Activated CD4-positive, alpha-beta T cell treated with anti-CD3 and anti-CD28 coated beads, Interleukin-2, amount 10 ng/mL, durations not matched to agents 24 days and 14 days (primary cell): ENCODE measurements at regions not wholly inside any gene's neighbourhood (a gene's known extent, or its start where the extent isn't known, plus 50 kb on each side); places are given as distances from the start of the nearest gene placed in this dataset.
"Not testable (repeated sequence)": the region's sequence is repeated elsewhere in the genome, so short reads cannot be mapped to it uniquely, and the experiment has no call there.

ENCODE experiments used
- DNase-seq: peaks from one replicate; pipeline ENCODE4 v3.0.0; 2022
- H3K27ac Mint-ChIP-seq: one replicate; pipeline ENCODE4 v1.8.0; 2022; ENCODE audit warnings: mild to moderate bottlenecking, mixed read lengths
- H3K27me3 Mint-ChIP-seq: one replicate; pipeline ENCODE4 v1.8.0; 2022; ENCODE audit warnings: mixed read lengths
- H3K36me3 Mint-ChIP-seq: one replicate; pipeline ENCODE4 v1.8.0; 2022; ENCODE audit warnings: low read depth, mild to moderate bottlenecking, mixed read lengths
- H3K4me1 Mint-ChIP-seq: one replicate; pipeline ENCODE4 v1.8.0; 2021; ENCODE audit warnings: mixed read lengths
- H3K4me3 Mint-ChIP-seq: one replicate; pipeline ENCODE4 v1.8.0; 2022; ENCODE audit warnings: mild to moderate bottlenecking, moderate library complexity, mixed read lengths
- H3K9me3 Mint-ChIP-seq: one replicate; pipeline ENCODE4 v1.8.0; 2021; ENCODE audit warnings: mixed read lengths
- intact Hi-C: fragments of 100-400 bp; cut with micrococcal nuclease; formaldehyde crosslinking; loops from one replicate; pipeline ENCODE4 v1.15.1; 2023

GRCh38 chr12:24695103-24695502 is 253.8 kb downstream of the BCAT1 start:
- Mint-ChIP-seq H3K36me3 (no peaks in the 10 kb centered on the region), H3K27ac (no peak overlapping the region), H3K9me3 (peaks cover 4% of the 10 kb centered on the region), H3K4me3 (no peak overlapping the region), H3K27me3 (no peaks in the 10 kb centered on the region), H3K4me1 (no peaks in the 10 kb centered on the region)
- no peak for DNase-seq
- intact Hi-C loops = no loop called here

- Mint-ChIP-seq H3K9me3 (peaks cover 14% of the 10 kb centered on the region), H3K27me3 (peaks cover 5% of the 10 kb centered on the region)
- intact Hi-C loops = no loop called here
These were observed 260.3 kb downstream of the BCAT1 start for GRCh38 chr12:24688601-24689000.

GRCh38 chr12:24681570-24681969 is 267.3 kb downstream of the BCAT1 start:
- Mint-ChIP-seq H3K4me1 (no peaks in the 10 kb centered on the region), H3K27me3 (peaks cover 3% of the 10 kb centered on the region), H3K4me3 (no peak overlapping the region), H3K27ac (no peak overlapping the region), H3K36me3 (no peaks in the 10 kb centered on the region), H3K9me3 (peaks cover 11% of the 10 kb centered on the region)
- DNase-seq = no peak
- intact Hi-C loops = no loop called here

More at GRCh38 chr12:24688601-24689000, 260.3 kb downstream of the BCAT1 start:
- Mint-ChIP-seq H3K4me3 (no peak overlapping the region), H3K4me1 (no peaks in the 10 kb centered on the region), H3K36me3 (no peaks in the 10 kb centered on the region), H3K27ac (no peak overlapping the region)
- no peak for DNase-seq

DNA sequence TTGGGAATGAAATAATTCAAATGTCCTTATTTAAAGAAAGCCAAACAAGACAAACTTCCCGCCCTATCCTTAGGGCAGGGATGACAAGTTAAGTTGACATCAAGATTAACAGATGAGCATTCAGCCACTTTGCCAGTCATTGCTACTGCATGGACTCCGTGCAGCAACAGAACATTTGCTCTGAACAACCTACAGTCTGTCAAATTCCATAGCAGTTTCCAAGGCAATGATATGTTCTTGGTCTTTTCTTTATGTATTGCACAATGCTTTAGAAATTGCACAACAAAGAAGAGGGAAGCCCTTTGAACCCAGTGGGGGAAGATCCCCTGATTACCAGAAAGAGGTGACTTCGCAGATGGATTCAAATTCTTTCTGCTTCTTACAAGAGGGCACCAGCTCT is 269.8 kb downstream of the BCAT1 start:
- Mint-ChIP-seq H3K4me1 (no peaks in the 10 kb centered on the region), H3K9me3 (no peaks in the 10 kb centered on the region), H3K27ac (no peak overlapping the region), H3K27me3 (peaks cover 3% of the 10 kb centered on the region), H3K4me3 (no peak overlapping the region), H3K36me3 (no peaks in the 10 kb centered on the region)
- intact Hi-C loops = no loop called here
- no peak for DNase-seq

DNA sequence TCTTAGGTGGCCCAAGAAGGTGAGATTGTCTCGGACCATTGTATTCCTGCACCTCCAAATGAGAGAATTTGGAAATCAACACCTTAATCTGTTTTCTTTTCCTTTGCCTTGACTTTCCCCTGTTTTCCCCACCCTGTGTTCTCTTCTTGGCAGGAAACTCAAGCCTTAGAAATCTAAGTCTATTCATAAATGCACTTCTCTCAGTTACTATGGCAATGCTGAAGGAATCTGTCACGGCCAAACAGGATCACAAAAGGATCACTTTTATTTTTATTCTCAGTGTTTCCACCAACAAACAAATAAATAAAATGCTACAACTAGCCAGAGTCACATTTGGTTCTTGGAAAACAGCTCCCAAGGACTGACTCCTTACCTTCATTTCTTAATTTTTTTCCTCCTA is 270.5 kb downstream of the BCAT1 start:
- Mint-ChIP-seq H3K27ac (no peak overlapping the region), H3K27me3 (peaks cover 1% of the 10 kb centered on the region), H3K36me3 (no peaks in the 10 kb centered on the region), H3K9me3 (no peaks in the 10 kb centered on the region), H3K4me3 (no peak overlapping the region), H3K4me1 (no peaks in the 10 kb centered on the region)
- DNase-seq = no peak
- intact Hi-C loops = no loop called here

- no peak for DNase-seq
- no peaks in the 10 kb centered on the region for H3K36me3 Mint-ChIP-seq
- no peak overlapping the region for H3K27ac Mint-ChIP-seq
- H3K27me3 Mint-ChIP-seq = peaks cover 2% of the 10 kb centered on the region
- no peak overlapping the region for H3K4me3 Mint-ChIP-seq
- peaks cover 3% of the 10 kb centered on the region for H3K9me3 Mint-ChIP-seq
- intact Hi-C loops = no loop called here
- no peaks in the 10 kb centered on the region for H3K4me1 Mint-ChIP-seq
These were observed 280.3 kb downstream of the BCAT1 start for GRCh38 chr12:24668563-24668962.

GRCh38 chr12:24664161-24664880 is 284.6 kb downstream of the BCAT1 start:
- intact Hi-C loops = no loop called here
- H3K4me1 Mint-ChIP-seq = no peaks in the 10 kb centered on the region
- H3K9me3 Mint-ChIP-seq = no peaks in the 10 kb centered on the region
- no peak overlapping the region for H3K27ac Mint-ChIP-seq
- DNase-seq = no peak
- no peaks in the 10 kb centered on the region for H3K36me3 Mint-ChIP-seq
- peaks cover 2% of the 10 kb centered on the region for H3K27me3 Mint-ChIP-seq
- H3K4me3 Mint-ChIP-seq = no peak overlapping the region

GRCh38 chr12:24661657-24662096 is 287.2 kb downstream of the BCAT1 start:
- Mint-ChIP-seq H3K4me3 (no peak overlapping the region), H3K27ac (no peak overlapping the region), H3K9me3 (no peaks in the 10 kb centered on the region), H3K27me3 (no peaks in the 10 kb centered on the region), H3K36me3 (no peaks in the 10 kb centered on the region), H3K4me1 (no peaks in the 10 kb centered on the region)
- DNase-seq = no peak
- intact Hi-C loops = no loop called here

DNA sequence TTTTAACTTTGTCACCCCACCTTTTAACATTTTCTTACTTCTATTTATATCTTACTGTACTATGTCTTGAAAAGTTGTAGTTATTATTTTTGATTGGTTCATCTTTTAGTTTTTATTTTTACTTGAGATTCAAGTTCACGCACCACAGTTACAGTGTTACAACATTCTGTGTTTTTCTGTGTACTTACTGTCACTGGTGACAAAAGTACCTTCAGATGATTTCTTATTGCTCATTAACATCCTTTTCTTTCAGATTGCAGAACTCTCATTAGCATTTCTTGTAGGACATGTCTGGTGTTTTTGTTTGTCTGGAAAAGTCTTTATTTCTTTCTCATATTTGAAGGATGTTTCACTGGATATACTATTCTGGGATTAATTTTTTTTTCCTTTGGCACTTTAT is 289.9 kb downstream of the BCAT1 start:
- no peaks in the 10 kb centered on the region for H3K4me1 Mint-ChIP-seq
- intact Hi-C loops = no loop called here
- H3K27me3 Mint-ChIP-seq = no peaks in the 10 kb centered on the region
- H3K27ac Mint-ChIP-seq = no peak overlapping the region
- H3K9me3 Mint-ChIP-seq = peaks cover 3% of the 10 kb centered on the region
- H3K4me3 Mint-ChIP-seq = no peak overlapping the region
- H3K36me3 Mint-ChIP-seq = no peaks in the 10 kb centered on the region
- DNase-seq = no peak

DNA sequence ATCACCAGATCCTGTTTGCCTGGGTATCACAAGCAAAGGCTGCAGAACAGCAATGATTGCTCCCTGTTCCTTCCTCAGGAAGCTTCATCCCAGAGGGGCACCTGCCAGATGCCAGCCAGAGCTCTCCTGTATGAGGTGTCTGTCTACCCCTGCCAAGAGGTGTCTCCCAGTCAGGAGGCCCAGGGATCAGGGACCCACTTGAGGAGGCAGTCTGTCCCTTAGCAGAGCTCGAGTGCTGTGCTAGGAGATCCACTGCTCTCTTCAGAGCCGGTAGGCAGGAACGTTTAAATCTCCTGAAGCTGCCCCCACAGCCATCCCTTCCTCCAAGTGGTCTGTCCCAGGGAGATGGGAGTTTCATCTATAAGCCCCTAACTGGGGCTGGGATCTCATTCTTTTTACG is 294.6 kb downstream of the BCAT1 start:
- H3K36me3 Mint-ChIP-seq, H3K4me3 Mint-ChIP-seq, DNase-seq, H3K4me1 Mint-ChIP-seq, H3K27ac Mint-ChIP-seq, H3K27me3 Mint-ChIP-seq, H3K9me3 Mint-ChIP-seq, intact Hi-C loops: not testable (repeated sequence)

DNA sequence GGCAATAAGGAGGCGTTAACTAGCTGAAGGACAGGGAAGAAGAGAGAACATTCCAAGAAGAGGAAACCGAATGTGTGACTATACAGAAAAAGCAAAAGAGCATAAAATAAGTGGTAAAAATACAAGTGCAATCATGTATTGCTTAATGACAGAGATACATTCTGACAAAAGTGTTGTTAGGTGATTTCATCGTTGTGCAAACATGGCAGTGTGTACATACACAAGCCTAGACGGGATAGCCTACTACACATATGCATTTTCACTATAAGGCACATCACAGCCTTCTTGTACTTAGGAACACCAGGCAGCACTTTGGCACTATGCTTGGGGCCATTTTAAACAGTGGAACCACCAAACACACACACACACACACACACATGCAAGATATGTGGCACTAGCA is 299.3 kb downstream of the BCAT1 start:
- Mint-ChIP-seq H3K36me3 (no peaks in the 10 kb centered on the region), H3K9me3 (peaks cover 4% of the 10 kb centered on the region), H3K4me3 (no peak overlapping the region), H3K27ac (no peak overlapping the region), H3K27me3 (peaks cover 1% of the 10 kb centered on the region), H3K4me1 (no peaks in the 10 kb centered on the region)
- intact Hi-C loops = no loop called here
- no peak for DNase-seq

DNA sequence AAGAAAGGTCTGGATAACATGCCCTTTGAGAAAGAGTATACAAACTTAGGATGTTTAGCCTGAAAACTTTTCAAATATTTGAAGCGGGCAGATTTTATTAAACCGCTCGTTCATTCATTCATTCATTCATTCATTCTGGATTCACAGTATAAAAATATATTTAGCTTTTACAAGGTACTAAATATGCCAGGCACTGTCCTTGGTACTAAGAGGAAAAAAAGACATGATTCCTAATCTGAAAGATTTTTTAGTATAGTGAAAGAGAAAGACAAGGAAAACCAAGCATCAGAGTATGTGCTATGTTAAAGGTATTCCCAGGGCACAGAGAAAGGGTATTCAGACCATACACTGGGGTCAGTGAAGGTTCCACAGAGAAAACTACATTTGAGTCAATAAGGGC is 299.7 kb downstream of the BCAT1 start:
- H3K4me3 Mint-ChIP-seq = no peak overlapping the region
- H3K27ac Mint-ChIP-seq = no peak overlapping the region
- H3K27me3 Mint-ChIP-seq = peaks cover 1% of the 10 kb centered on the region

GRCh38 chr12:24645254-24645653 is 303.6 kb downstream of the BCAT1 start:
- Mint-ChIP-seq H3K4me3 (no peak overlapping the region), H3K27ac (no peak overlapping the region), H3K9me3 (no peaks in the 10 kb centered on the region), H3K27me3 (peaks cover 1% of the 10 kb centered on the region), H3K4me1 (no peaks in the 10 kb centered on the region), H3K36me3 (no peaks in the 10 kb centered on the region)
- intact Hi-C loops = no loop called here
- DNase-seq = no peak

More for the DNA sequence above, 299.7 kb downstream of the BCAT1 start:
- H3K9me3 Mint-ChIP-seq = peaks cover 4% of the 10 kb centered on the region
- no peak for DNase-seq
- intact Hi-C loops = no loop called here
- no peaks in the 10 kb centered on the region for H3K4me1 Mint-ChIP-seq
- H3K36me3 Mint-ChIP-seq = no peaks in the 10 kb centered on the region

GRCh38 chr12:24643120-24644119 is 305.5 kb downstream of the BCAT1 start:
- intact Hi-C loops = no loop called here
- no peaks in the 10 kb centered on the region for H3K4me1 Mint-ChIP-seq

More at GRCh38 chr12:24643120-24644119, 305.5 kb downstream of the BCAT1 start:
- no peaks in the 10 kb centered on the region for H3K9me3 Mint-ChIP-seq
- H3K27ac Mint-ChIP-seq = no peak overlapping the region
- H3K4me3 Mint-ChIP-seq = no peak overlapping the region
- H3K27me3 Mint-ChIP-seq = peaks cover 3% of the 10 kb centered on the region
- no peak for DNase-seq
- no peaks in the 10 kb centered on the region for H3K36me3 Mint-ChIP-seq
